GM10266 (cell line): ENCODE measurements at regions not wholly inside any gene's neighbourhood (a gene's known extent, or its start where the extent isn't known, plus 50 kb on each side); places are given as distances from the start of the nearest gene placed in this dataset.

Source experiments
- DNase-seq: peaks from one replicate; pipeline ENCODE4 v3.0.0; 2012; ENCODE audit errors: extremely low spot score
- TF ChIP-seq, protein P1 (sequence below): IDR thresholded peaks from 2 replicates; pipeline ENCODE4 v1.5.1; 2012; ENCODE audit warnings: mild to moderate bottlenecking, low read depth; ENCODE audit not compliant: control insufficient read depth, insufficient read depth; ENCODE audit errors: missing control alignments

DNA sequence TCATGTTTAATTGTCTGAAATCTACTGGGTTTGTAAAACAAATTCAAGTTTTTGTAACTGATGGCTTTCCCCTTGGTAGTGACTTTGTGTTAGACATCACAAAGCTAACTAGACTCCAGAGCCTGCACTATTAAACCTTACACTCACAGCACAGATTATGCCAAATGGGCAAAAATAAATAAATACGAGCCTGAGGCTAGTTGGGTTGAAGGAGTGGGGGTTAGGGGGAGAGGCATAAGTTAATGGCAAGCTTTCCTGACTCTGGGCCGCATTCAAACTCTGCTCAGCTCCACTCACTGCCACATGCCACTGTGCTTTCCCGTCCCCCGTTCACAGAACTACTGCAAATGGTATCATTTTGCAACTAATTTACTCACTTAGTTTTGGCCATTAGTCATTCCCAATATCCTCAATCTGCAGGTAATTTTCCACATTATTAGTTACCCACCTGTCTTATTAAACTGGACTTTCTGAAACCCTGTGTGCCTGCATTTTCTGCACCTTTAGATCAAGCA is 1079.9 kb upstream of the PIK3C3 start:
- TF ChIP-seq, protein P1, sequence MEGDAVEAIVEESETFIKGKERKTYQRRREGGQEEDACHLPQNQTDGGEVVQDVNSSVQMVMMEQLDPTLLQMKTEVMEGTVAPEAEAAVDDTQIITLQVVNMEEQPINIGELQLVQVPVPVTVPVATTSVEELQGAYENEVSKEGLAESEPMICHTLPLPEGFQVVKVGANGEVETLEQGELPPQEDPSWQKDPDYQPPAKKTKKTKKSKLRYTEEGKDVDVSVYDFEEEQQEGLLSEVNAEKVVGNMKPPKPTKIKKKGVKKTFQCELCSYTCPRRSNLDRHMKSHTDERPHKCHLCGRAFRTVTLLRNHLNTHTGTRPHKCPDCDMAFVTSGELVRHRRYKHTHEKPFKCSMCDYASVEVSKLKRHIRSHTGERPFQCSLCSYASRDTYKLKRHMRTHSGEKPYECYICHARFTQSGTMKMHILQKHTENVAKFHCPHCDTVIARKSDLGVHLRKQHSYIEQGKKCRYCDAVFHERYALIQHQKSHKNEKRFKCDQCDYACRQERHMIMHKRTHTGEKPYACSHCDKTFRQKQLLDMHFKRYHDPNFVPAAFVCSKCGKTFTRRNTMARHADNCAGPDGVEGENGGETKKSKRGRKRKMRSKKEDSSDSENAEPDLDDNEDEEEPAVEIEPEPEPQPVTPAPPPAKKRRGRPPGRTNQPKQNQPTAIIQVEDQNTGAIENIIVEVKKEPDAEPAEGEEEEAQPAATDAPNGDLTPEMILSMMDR: no peak
- no peak for DNase-seq

DNA sequence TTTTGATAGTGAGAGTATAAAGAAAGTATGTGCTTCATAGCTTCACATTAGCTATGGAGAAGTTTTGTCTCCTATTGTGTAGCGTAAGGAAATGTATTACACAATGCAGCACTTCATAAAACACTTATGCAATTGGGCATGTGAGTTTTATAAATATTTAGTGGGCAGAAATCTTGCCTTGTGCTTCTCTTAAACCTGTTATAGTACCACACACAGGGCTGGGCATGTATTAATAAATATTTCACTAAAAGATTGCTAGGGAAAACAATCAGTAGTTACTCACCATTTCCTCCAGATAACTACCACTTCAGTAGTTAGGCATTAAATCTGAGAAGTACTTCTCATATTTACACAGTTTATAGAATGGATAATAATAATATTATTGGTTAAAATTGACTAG is 1080.8 kb upstream of the PIK3C3 start:
- TF ChIP-seq, protein P1: no peak
- DNase-seq: no peak

DNA sequence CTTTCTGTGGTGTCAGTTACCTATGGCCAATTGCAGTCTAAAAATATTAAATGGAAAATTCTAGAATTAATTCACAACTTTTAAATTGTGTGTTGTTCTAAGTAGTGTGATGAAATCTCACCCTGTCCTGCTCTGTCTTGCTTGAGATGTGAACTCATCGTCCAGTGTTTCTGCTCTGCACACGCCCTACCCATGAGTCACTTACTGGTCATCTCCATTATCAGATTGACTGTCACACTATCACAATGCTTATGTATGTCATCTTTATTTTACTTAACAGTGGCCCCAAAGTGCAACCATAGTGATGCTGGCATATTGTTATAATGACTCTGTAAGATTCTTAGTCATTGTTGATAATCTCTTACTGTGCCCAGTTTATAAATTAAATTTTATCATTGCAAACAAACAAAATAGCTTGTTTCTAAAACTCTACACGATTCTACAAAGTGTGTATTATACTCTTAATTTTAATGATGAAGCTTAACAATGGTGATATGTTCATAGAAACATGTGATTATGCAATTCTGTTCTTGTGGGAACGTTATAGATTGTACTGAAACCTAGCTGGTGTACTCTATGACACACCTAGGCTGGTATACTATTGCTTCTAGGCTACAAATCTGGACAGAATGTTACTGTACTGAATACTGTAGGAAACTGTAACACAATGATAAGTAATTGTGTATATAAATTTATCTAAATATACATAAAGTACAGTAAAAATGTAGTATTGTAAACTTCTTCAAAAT is 1086.8 kb upstream of the PIK3C3 start:
- no peak for DNase-seq
- TF ChIP-seq, protein P1: no peak

DNA sequence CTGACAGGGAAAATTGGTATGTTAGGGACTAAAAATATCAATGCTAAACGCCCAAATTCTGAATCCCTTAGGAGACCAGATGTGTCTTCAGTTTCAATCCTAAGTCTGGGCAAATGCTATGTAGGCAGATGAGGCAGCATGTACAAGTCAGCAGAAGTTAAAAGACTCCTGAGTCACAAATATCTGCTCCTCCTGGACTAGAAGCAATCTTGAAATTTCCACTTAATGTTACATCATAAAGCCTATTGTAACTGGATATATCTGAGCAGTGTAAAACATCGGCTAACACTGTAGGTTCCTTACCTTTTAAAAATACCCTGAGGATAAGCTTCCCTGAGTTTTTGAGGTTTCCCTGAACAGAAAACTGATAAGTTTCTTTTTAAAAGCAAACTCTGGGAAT is 1087.6 kb upstream of the PIK3C3 start:
- TF ChIP-seq, protein P1: no peak
- DNase-seq: no peak

DNA sequence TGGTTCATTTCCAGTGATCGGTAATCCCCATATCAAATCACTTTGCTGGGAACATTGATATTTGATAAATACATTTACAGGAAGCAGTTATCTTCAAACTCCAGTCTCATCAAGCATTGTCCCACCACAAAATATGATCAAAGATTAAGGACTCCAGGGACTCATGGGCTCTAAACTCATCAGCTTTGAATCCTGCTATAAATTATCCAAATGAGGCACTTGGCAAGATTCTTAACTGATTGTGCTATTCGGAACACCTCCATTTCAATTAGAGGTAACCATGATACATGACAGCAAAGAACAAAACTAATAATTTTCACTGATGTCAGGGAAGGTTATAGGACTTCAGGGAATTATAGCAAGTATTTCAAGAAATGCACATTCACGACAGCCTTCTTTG is 1088.1 kb upstream of the PIK3C3 start:
- TF ChIP-seq, protein P1: no peak
- DNase-seq: no peak

DNA sequence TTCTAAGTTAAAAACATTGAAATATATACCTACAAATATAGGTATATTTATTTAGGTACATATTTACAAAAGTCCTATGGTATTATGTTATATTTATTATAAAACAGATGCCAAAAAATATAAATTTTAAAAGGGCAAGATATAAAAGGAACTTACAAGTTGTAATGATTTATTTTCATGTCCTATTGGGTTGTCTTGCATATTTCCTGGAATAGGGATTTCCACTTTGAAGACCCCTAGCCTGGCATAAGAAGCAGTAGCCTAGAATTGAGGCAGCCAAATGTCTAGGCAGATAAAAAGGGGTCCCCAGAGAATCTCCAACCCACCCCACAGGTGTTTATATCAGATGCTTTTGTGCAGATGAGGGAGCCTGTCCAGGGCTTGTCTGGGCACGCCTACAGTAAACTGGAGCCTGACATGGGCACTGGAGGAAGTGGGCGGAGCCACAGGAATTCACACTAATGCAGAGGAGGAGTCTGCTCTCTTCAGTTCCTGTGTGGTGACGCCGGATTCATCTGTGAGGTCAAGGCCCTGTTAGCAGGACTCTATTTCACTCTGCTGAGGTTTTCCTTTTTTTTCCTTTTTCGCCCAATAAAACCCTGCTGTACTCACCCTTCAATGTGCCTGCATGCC is 1088.9 kb upstream of the PIK3C3 start:
- no peak for DNase-seq
- TF ChIP-seq, protein P1: no peak

DNA sequence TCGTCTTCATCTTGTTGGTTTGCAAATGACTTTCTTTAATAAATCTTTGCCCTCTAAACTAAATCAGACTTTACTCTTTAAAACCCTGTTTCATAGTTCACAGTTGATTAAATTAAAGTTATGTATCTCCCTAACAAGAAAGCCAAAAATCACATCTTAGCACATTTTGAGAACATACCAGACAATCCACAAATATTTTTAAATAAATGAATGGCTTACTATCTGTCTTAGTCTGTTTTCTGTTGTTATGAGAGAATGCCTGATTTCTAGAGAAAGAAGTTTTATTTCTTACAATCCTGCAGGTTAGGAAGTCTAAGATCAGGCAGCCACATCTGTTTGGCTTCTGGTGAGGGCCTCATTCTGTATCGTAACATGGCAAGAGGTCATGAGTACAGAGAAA is 1090.2 kb upstream of the PIK3C3 start:
- TF ChIP-seq, protein P1: no peak
- DNase-seq: no peak
